ENCODE measurements at regions not wholly inside any gene's neighbourhood (a gene's known extent, or its start where the extent isn't known, plus 50 kb on each side); places are given as distances from the start of the nearest gene placed in this dataset.

- DNase-seq (ENCODE audit: low read depth in 2 of 2), result no peak
These were observed 209.3 kb upstream of the MYT1L start for GRCh38 chr2:2540406-2540805.

DNA sequence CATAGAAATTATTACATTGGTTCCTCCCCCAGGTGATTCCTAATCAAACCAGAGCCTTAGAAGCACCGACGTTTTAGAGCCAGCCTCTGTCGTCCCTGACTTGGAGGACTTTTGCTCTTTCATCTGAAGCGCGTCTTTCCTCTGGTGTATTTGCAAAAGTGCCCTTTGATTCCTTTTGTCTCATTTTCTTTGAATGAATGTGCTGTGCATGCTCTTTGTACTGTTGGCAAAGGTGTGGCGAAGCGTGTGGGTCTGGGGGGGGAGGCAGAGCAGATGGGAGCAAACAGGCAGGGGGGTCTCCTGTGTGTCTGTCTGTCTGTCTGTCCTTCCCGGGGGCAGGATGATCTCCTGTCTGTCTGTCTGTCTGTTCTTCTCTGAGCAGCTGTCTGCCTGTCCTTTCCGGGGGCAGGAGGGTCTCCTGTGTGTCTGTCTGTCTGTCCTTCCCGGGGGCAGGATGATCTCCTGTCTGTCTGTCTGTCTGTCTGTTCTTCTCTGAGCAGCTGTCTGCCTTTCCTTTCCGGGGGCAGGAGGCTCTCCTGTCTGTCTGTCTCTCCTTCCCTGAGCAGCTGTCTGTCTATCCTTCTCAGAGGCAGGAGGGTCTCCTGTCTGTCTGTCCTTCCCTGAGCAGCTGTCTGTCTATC is 205.5 kb upstream of the MYT1L start:
- no peak for DNase-seq (ENCODE audit: low read depth in 2 of 2)

DNA sequence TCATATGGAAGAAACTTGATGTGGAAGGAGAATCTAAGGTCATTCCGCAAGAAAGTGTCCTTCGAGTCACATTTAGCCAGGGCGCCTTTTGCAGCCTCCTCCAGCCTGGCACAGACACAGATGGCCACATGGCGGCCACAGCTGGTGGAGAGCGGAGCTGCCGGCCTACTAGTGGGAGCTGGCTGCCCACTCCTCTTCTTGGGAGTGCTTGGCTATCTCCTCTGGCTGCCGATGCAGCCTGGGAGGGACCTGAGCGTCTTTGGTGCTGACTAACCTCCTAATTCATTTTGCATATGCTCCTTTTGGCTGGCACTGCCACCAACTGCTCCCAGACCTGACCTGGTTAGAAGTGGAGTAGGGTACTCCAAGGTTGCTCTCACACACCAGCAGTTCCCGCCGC is 199.3 kb upstream of the MYT1L start:
- DNase-seq (ENCODE audit: low read depth in 2 of 2), result no peak

GRCh38 chr2:2528846-2529245 is 197.8 kb upstream of the MYT1L start:
- DNase-seq (ENCODE audit: low read depth in 2 of 2), result no peak

GRCh38 chr2:2527148-2527547 is 196.1 kb upstream of the MYT1L start:
- DNase-seq (ENCODE audit: low read depth in 2 of 2), result no peak

- DNase-seq (ENCODE audit: low read depth in 2 of 2), result no peak
These were observed 193.4 kb upstream of the MYT1L start for GRCh38 chr2:2524348-2524941.

- DNase-seq (ENCODE audit: low read depth in 2 of 2), result no peak
These were observed 192.6 kb upstream of the MYT1L start for GRCh38 chr2:2523461-2524347.

GRCh38 chr2:2520401-2520811 is 189.3 kb upstream of the MYT1L start:
- no peak for DNase-seq (ENCODE audit: low read depth in 2 of 2)

DNA sequence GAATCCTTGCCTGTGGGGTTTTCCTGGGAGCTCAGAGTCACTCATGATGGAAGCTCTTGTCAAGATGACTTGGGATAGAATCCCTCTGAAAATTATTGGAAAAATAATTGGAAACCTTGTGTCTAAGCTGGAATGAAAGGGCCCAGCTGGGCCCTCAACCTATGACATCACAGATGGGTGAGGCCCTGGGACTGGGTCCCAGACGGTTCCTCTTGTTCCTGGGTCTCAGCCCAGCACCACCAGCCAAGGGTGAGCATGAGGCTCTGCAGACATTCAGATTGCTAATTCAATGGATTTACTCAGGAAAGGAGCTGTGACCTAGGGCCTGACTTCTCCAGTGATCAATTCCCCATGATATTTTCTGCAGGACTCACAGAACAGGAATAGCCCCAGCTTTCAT is 188.3 kb upstream of the MYT1L start:
- no peak for DNase-seq (ENCODE audit: low read depth in 2 of 2)

GRCh38 chr2:2517399-2517798 is 186.3 kb upstream of the MYT1L start:
- no peak for DNase-seq (ENCODE audit: low read depth in 2 of 2)

GRCh38 chr2:2516386-2516785 is 185.3 kb upstream of the MYT1L start:
- no peak for DNase-seq (ENCODE audit: low read depth in 2 of 2)

DNA sequence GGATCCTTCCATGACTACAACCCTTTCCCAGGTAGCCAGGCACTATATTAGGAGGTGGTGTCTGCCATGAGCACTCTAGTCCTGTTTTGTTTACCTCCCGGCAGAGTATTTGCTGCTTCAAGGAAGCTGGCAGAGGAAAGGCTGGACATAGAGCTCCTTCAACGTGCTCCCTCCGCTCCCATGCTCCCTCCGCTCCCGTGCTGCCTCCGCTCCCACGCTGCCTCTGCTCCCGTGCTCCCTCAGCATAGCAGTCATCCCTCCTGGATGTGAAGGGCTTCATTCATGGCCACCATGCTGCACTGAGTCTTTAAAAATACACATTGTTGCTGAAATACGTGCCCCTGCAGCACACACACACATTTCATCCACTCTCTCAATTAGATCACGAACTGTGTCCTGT is 181.9 kb upstream of the MYT1L start:
- no peak for DNase-seq (ENCODE audit: low read depth in 2 of 2)

- no peak for DNase-seq (ENCODE audit: low read depth in 2 of 2)
These were observed 176.4 kb upstream of the MYT1L start for GRCh38 chr2:2507417-2507997.

GRCh38 chr2:2506536-2506935 is 175.5 kb upstream of the MYT1L start:
- DNase-seq (ENCODE audit: low read depth in 2 of 2), result no peak

DNA sequence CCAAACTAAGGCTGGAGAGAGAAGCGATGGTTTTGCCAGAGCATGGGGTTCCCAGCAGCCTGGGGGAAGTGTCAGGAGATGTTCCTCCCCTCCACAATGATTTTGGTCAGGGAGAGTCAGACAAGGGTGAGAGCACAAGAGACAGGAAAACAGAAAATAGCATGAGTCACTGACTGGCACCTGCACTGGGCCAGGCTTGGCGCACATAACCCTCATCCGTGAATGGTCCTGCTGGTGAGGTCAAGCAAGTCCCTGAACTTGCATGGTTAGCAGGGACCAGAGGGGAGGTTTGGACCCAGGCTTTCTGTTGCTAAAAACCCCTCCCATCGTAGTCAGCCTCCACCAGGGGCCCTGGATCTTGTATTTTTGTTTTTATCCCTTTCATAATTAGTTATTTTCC is 174.5 kb upstream of the MYT1L start:
- DNase-seq (ENCODE audit: low read depth in 2 of 2), result no peak

DNA sequence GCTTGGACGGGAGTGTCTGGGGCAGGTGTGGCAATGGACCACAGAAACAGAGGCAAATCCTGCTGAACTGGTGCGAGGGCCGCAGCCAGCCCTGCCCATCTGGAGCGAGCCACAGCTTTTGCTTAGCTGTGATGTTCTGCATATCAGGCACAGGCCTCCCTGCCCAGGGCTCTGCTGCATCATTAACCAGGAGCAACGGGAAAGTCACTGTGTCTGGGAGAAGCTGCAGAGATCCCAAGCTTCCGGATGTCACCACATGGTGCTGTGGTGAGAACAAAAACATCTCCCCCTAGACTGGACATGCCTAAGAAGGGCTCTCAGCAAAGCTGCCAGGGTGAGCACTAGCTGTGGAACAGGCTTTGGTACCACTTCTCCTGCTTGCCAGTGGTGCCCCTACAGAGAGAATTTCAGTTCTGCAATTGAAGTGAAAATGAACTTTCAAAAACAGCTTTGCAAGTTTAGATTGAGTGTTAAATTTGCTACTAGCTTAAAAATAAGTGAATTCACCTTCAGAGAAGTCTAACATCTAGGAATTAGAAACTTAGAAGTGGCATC is 172.9 kb upstream of the MYT1L start:
- DNase-seq (ENCODE audit: low read depth in 2 of 2), result no peak

DNA sequence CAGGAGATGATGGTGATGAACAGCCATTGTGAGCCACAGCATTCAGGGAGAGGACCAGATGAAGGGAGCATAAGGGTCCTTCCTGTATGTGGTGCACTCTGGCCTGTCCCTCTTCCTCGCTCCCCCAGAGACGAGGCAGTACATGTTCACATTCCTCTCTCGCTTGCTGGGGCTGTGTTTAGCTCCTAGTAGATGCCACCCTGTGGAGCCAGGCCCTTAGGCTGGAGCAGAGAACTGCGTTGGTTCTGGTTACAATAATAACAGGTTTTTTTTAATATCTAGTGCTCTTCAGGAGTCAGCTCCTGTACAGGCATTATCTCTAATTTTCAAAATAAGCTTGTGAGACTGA is 171.1 kb upstream of the MYT1L start:
- no peak for DNase-seq (ENCODE audit: low read depth in 2 of 2)

DNA sequence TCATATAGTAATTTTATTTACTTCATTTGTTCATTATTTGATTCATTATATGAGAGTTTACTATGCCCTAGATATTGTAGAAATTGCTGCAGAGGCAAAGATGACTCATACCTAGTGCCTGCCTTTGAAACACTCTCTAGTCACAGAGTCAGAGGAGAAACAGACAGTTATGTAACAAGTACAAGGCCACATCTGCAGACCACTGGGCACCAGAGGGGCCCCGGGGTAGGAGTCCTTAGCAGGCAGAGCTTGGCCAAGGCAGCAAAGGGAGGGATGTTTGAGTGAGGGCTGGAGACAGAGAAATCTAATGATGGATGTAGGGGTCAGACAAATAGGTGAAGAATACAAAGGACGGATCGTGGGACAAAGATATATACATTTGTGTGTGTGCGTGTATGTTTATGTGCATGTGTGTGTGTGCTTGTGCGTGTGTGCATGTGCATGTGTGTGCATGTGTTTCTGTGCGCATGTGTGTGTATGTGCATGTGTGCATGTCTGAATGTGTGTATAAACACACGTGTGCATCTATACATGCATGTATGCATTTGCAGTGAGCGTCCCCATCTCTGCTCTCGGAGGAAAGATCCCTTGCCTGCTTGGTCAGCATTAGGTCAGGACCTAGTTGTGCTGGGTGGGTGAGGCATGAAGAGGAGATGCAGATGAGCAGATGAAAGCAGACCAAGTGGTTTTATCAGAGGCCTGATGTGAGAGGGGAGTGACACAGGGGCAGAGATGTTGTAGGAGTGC is 170.6 kb upstream of the MYT1L start:
- DNase-seq (ENCODE audit: low read depth in 2 of 2), result no peak

GRCh38 chr2:2495606-2496005 is 164.5 kb upstream of the MYT1L start:
- DNase-seq (ENCODE audit: low read depth in 2 of 2), result no peak

- DNase-seq (ENCODE audit: low read depth in 2 of 2), result no peak
These were observed 162.4 kb upstream of the MYT1L start for GRCh38 chr2:2493496-2493895.

- DNase-seq (ENCODE audit: low read depth in 2 of 2), result no peak
These were observed 161.7 kb upstream of the MYT1L start for GRCh38 chr2:2492800-2493199.

DNA sequence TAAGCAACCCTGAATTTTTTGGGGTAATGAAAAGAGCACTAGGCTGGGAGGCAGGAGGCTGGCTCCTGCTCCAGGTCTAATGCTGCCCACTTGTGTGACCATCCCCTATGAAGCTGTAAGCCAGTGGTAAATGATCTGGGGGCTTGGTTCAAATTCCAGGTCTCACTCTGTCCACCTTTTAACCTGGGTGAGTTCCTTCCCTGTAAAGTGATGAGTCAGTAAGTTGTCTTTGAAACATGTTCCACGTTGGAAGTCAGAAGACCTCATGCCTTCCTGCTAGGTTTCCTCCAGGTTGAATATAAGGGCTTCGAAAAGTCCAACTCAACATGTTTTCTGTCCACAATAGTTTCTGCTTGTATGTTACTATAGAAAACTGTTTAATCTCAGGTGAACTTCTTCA is 160.9 kb upstream of the MYT1L start:
- DNase-seq (ENCODE audit: low read depth in 2 of 2), result no peak
